B cell (primary cell): ENCODE measurements at regions not wholly inside any gene's neighbourhood (a gene's known extent, or its start where the extent isn't known, plus 50 kb on each side); places are given as distances from the start of the nearest gene placed in this dataset.

Source experiments
- ATAC-seq: fragments of 200-7000 bp; cut with Tn5 transposase; one replicate; pipeline ENCODE4 v1.10.0; 2021; ENCODE audit warnings: low read depth, mild to moderate bottlenecking, moderate number of reproducible peaks, moderate library complexity
- CTCF ChIA-PET: fragments of 350-600 bp; sonication (Branson Sonifier 250); formaldehyde crosslinking; loops from one replicate; lab custom pipeline; 2021; ENCODE audit warnings: antibody characterized with exemption, inconsistent platforms; lab: Charles Lee
- POLR2A ChIA-PET: fragments of 350-600 bp; sonication (Branson Sonifier 250); formaldehyde crosslinking; loops from one replicate; lab custom pipeline; 2021; ENCODE audit warnings: antibody characterized with exemption; lab: Charles Lee
- DNase-seq: peaks from one replicate; pipeline ENCODE4 v3.0.0; 2013
- H2AFZ ChIP-seq: 2 replicates; pipeline ENCODE4 v1.6.1; 2012; ENCODE audit warnings: mild to moderate bottlenecking, low read depth, low read length; ENCODE audit not compliant: insufficient read depth, poor library complexity, severe bottlenecking
- H3K27ac ChIP-seq, 2 donors: 1 replicate in 1 of 2; 2 replicates in 1 of 2; pipeline ENCODE4 v1.5.1; 2012 to 2013; ENCODE audit warnings: low read length in 2 of 2, mild to moderate bottlenecking in 2 of 2, moderate library complexity in 1 of 2
- H3K27me3 ChIP-seq, 4 experiments: fragments of 200-600 bp in 1 of 4; sonication (generic) in 1 of 4; replicated peaks in 1 of 4; 1 replicate in 2 of 4; 2 replicates in 2 of 4; pipeline versions ENCODE4 v1.6.1 to v1.7.0; 2013 to 2016; ENCODE audit warnings: low read length in 3 of 4, mild to moderate bottlenecking in 2 of 4, mixed read lengths in 1 of 4, moderate library complexity in 1 of 4; ENCODE audit not compliant: insufficient read depth in 4 of 4, control insufficient read depth in 3 of 4; ENCODE audit errors: control extremely low read depth in 1 of 4
- H3K36me3 ChIP-seq, 2 experiments: replicated peaks in 1 of 2; 1 replicate in 1 of 2; 2 replicates in 1 of 2; pipeline versions ENCODE4 v1.6.1 to v1.7.1; 2013; ENCODE audit warnings: low read length in 1 of 2; ENCODE audit not compliant: insufficient read depth in 2 of 2, control insufficient read depth in 1 of 2; ENCODE audit errors: control extremely low read depth in 1 of 2, extremely low read depth in 1 of 2
- H3K4me1 ChIP-seq, 2 donors: fragments of 200-600 bp in 1 of 2; sonication (generic) in 1 of 2; 1 replicate in 1 of 2; 2 replicates in 1 of 2; pipeline versions ENCODE4 v1.5.1 to v1.6.1; 2013 to 2017; ENCODE audit warnings: low read length in 2 of 2; ENCODE audit not compliant: control insufficient read depth in 2 of 2, insufficient read depth in 2 of 2
- H3K4me2 ChIP-seq: replicated peaks from 2 replicates; pipeline ENCODE3; 2012; ENCODE audit warnings: mild to moderate bottlenecking, low read depth, low read length; ENCODE audit not compliant: poor library complexity, severe bottlenecking
- H3K4me3 ChIP-seq, 5 experiments: fragments of 200-600 bp in 1 of 5; sonication (generic) in 1 of 5; 1 replicate in 3 of 5; 2 replicates in 2 of 5; pipeline versions ENCODE4 v1.5.1 to v1.7.0; 2011 to 2016; ENCODE audit warnings: low read length in 4 of 5, mild to moderate bottlenecking in 4 of 5, low read depth in 2 of 5, control low read depth in 1 of 5, moderate library complexity in 1 of 5; ENCODE audit not compliant: insufficient read depth in 1 of 5; ENCODE audit errors: control extremely low read depth in 1 of 5, extremely low read depth in 1 of 5
- H3K79me2 ChIP-seq: fragments of 200-600 bp; sonication (generic); one replicate; pipeline ENCODE4 v1.6.0; 2016; ENCODE audit warnings: low read length; ENCODE audit not compliant: control insufficient read depth, insufficient read depth
- H3K9ac ChIP-seq: fragments of 200-600 bp; sonication (generic); 2 replicates; pipeline ENCODE4 v1.6.1; 2017; ENCODE audit warnings: mild to moderate bottlenecking, low read length, moderate library complexity
- H3K9me3 ChIP-seq, 3 donors: one replicate each; pipeline versions ENCODE4 v1.6.1 to v1.7.1; 2013; ENCODE audit warnings: low read length in 2 of 3; ENCODE audit not compliant: control insufficient read depth in 2 of 3, insufficient read depth in 1 of 3; ENCODE audit errors: control extremely low read depth in 1 of 3
- H4K20me1 ChIP-seq: 2 replicates; pipeline ENCODE4 v1.6.0; 2012; ENCODE audit warnings: mild to moderate bottlenecking, low read length; ENCODE audit not compliant: insufficient read depth, control insufficient read depth, poor library complexity, severe bottlenecking
- H3K27ac Mint-ChIP-seq: one replicate; pipeline ENCODE4 v1.8.0; 2021; ENCODE audit warnings: mixed read lengths
- H3K27me3 Mint-ChIP-seq: one replicate; pipeline ENCODE4 v1.8.0; 2021; ENCODE audit warnings: mixed read lengths
- H3K4me1 Mint-ChIP-seq: one replicate; pipeline ENCODE4 v1.8.0; 2021; ENCODE audit warnings: mixed read lengths
- H3K4me3 Mint-ChIP-seq: one replicate; pipeline ENCODE4 v1.8.0; 2021; ENCODE audit warnings: mixed read lengths
- H3K9me3 Mint-ChIP-seq: one replicate; pipeline ENCODE4 v1.8.0; 2022; ENCODE audit warnings: mixed read lengths; ENCODE audit not compliant: insufficient read depth
- CTCF ChIP-seq: fragments of 200-600 bp; IDR thresholded peaks from one replicate; pipeline ENCODE4 v1.8.0; 2022; ENCODE audit warnings: antibody characterized with exemption, mild to moderate bottlenecking
- EZH2 ChIP-seq: IDR thresholded peaks from 2 replicates; pipeline ENCODE4 v1.6.1; 2012; ENCODE audit warnings: borderline replicate concordance, low read depth, mild to moderate bottlenecking, moderate library complexity, low read length; ENCODE audit not compliant: insufficient read depth, poor library complexity, severe bottlenecking
- WGBS: methylation state at CpG from one replicate; pipeline ENCODE4 v1.1.5; 2013; ENCODE audit warnings: missing lambda C conversion rate; ENCODE audit not compliant: insufficient coverage; 5-methylcytosine and 5-hydroxymethylcytosine counted together
- intact Hi-C: fragments of 100-400 bp; cut with micrococcal nuclease; formaldehyde crosslinking; loops from one replicate; pipeline ENCODE4 v1.10.0; 2022

GRCh38 chr4:19905024-19905423 lies 346.7 kb upstream of the SLIT2 start:
- no peaks in the 10 kb centered on the region for H3K4me1 Mint-ChIP-seq
- intact Hi-C loops, result no loop called here
- H3K27ac ChIP-seq, result no peak overlapping the region
- H3K4me2 ChIP-seq, result no peak overlapping the region
- no peak overlapping the region for H3K4me3 ChIP-seq
- no peaks in the 10 kb centered on the region for H3K9me3 Mint-ChIP-seq
- no peaks in the 10 kb centered on the region for H3K9me3 ChIP-seq
- DNase-seq, result no peak
- no peaks in the 10 kb centered on the region for H3K27me3 ChIP-seq
- no peaks in the 10 kb centered on the region for H3K79me2 ChIP-seq
- no peaks in the 10 kb centered on the region for H4K20me1 ChIP-seq
- H3K4me1 ChIP-seq, result no peaks in the 10 kb centered on the region
- no peak for ATAC-seq
- no peaks in the 10 kb centered on the region for H3K27me3 Mint-ChIP-seq
- TF ChIP-seq CTCF, result no peak
- no peak for TF ChIP-seq EZH2
- POLR2A ChIA-PET, result no interaction called here
- CTCF ChIA-PET, result no interaction called here
- WGBS, result no CpG with 5 or more reads among the region's 3 CpGs
- no peak overlapping the region for H2AFZ ChIP-seq
- H3K9ac ChIP-seq, result no peak overlapping the region
- no peak overlapping the region for H3K4me3 Mint-ChIP-seq
- no peaks in the 10 kb centered on the region for H3K36me3 ChIP-seq
- H3K27ac Mint-ChIP-seq, result no peak overlapping the region

DNA sequence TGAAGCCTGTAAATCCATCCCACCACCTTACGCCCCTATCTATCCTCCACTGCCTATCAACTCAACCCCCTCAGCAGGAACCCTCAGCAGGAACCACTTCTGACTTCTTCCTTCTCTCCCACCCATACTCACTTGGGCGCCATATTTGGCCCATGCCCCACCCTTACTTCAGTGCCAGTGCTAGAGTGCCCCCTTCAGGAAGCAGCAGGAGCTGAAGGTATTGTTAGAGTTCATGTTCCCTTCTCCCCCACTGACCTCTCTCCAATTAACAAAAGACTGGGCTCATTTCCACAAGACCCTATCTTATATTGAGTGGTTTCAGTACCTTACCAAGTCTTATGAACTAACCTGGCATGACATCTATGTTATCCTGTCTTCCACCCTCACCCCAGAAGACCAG lies 363.1 kb upstream of the SLIT2 start:
- no peaks in the 10 kb centered on the region for H3K27me3 ChIP-seq
- H3K79me2 ChIP-seq, result no peaks in the 10 kb centered on the region
- H3K9me3 ChIP-seq, result peaks cover 0 to 20% (median 0%) of the 10 kb centered on the region in 3 donors
- H3K27ac ChIP-seq, result no peak overlapping the region
- no peak overlapping the region for H3K9ac ChIP-seq
- ChIA-PET CTCF (no interaction called here), POLR2A (no interaction called here)
- 92% methylated on average over 2 of the region's 2 CpGs for WGBS
- no peaks in the 10 kb centered on the region for H3K4me1 Mint-ChIP-seq
- ATAC-seq (no peak), DNase-seq (no peak)
- H3K27me3 Mint-ChIP-seq, result no peaks in the 10 kb centered on the region
- peaks cover 8% of the 10 kb centered on the region for H3K9me3 Mint-ChIP-seq
- no peak overlapping the region for H3K4me3 Mint-ChIP-seq
- TF ChIP-seq EZH2 (no peak), CTCF (no peak)
- intact Hi-C loops, result no loop called here
- no peaks in the 10 kb centered on the region for H4K20me1 ChIP-seq
- no peak overlapping the region for H3K4me3 ChIP-seq
- H3K4me2 ChIP-seq, result no peak overlapping the region
- no peaks in the 10 kb centered on the region for H3K4me1 ChIP-seq
- H3K36me3 ChIP-seq, result no peaks in the 10 kb centered on the region
- H2AFZ ChIP-seq, result no peak overlapping the region
- H3K27ac Mint-ChIP-seq, result no peak overlapping the region
